IMR-90 (cell line): ENCODE measurements at regions not wholly inside any gene's neighbourhood (a gene's known extent, or its start where the extent isn't known, plus 50 kb on each side); places are given as distances from the start of the nearest gene placed in this dataset.

Source experiments
- ATAC-seq: fragments of 200-7000 bp; cut with Tn5 transposase; 2 replicates; pipeline ENCODE4 v1.9.1; 2020; ENCODE audit warnings: low read depth, mild to moderate bottlenecking, moderate library complexity
- BruUV-seq: library from RNA; stranded (reverse); fragments of 400-500 nt; replicated peaks from 2 replicates; lab custom pipeline; 2021; lab: Mats Ljungman, UMichigan
- CTCF ChIA-PET: fragments of 300-600 bp; formaldehyde crosslinking; extraction: SDS; loops from one replicate; lab custom pipeline; 2021; ENCODE audit warnings: antibody characterized with exemption; lab: Yijun Ruan, JAX
- POLR2A ChIA-PET: fragments of 300-600 bp; sonication (Branson Sonifier 250); formaldehyde crosslinking; loops from one replicate; lab custom pipeline; 2022; ENCODE audit warnings: antibody characterized with exemption; ENCODE audit not compliant: unreplicated experiment; lab: Charles Lee
- DNase-seq: peaks from one replicate; pipeline ENCODE4 v3.0.0; 2013
- H2AFZ ChIP-seq: replicated peaks from 2 replicates; pipeline ENCODE3; 2013; ENCODE audit warnings: low read length, mild to moderate bottlenecking; ENCODE audit not compliant: poor library complexity
- H2AK5ac ChIP-seq: 2 replicates; pipeline ENCODE4 v1.6.1; 2013; ENCODE audit warnings: low read depth, low read length, inconsistent platforms
- H2AK9ac ChIP-seq: replicated peaks from 2 replicates; pipeline ENCODE3; 2013; ENCODE audit warnings: mild to moderate bottlenecking, low read depth, low read length, moderate library complexity; ENCODE audit not compliant: poor library complexity
- H2BK120ac ChIP-seq: 2 replicates; pipeline ENCODE4 v1.6.1; 2013; ENCODE audit warnings: low read depth, low read length, inconsistent platforms
- H2BK15ac ChIP-seq: 3 replicates; pipeline ENCODE4 v1.6.1; 2013; ENCODE audit warnings: low read depth, low read length, inconsistent platforms
- H2BK20ac ChIP-seq: 2 replicates; pipeline ENCODE4 v1.6.1; 2013; ENCODE audit warnings: low read depth, mild to moderate bottlenecking, inconsistent platforms, low read length, moderate library complexity
- H2BK5ac ChIP-seq: 2 replicates; pipeline ENCODE4 v1.6.1; 2013; ENCODE audit warnings: mild to moderate bottlenecking, low read depth, low read length, inconsistent platforms; ENCODE audit not compliant: poor library complexity, severe bottlenecking
- H3K14ac ChIP-seq: replicated peaks from 2 replicates; pipeline ENCODE4 v1.6.1; 2013; ENCODE audit warnings: low read depth, low read length, inconsistent platforms
- H3K18ac ChIP-seq: 2 replicates; pipeline ENCODE4 v1.6.1; 2013; ENCODE audit warnings: low read depth, low read length, control low read depth
- H3K23ac ChIP-seq: 2 replicates; pipeline ENCODE4 v1.6.1; 2013; ENCODE audit warnings: low read depth, low read length, inconsistent platforms
- H3K27ac ChIP-seq: 2 replicates; pipeline ENCODE4 v1.5.1; 2013; ENCODE audit warnings: mild to moderate bottlenecking, control low read depth, low read length; ENCODE audit not compliant: insufficient read depth
- H3K27me3 ChIP-seq: 2 replicates; pipeline ENCODE4 v1.6.1; 2013; ENCODE audit warnings: low read length; ENCODE audit not compliant: control insufficient read depth, insufficient read depth
- H3K36me3 ChIP-seq: 2 replicates; pipeline ENCODE4 v1.6.1; 2013; ENCODE audit warnings: low read length, mixed read lengths; ENCODE audit not compliant: control insufficient read depth, insufficient read depth
- H3K4ac ChIP-seq: 2 replicates; pipeline ENCODE4 v1.6.1; 2013; ENCODE audit warnings: low read depth, low read length, inconsistent platforms
- H3K4me1 ChIP-seq: 2 replicates; pipeline ENCODE4 v1.6.1; 2013; ENCODE audit warnings: low read length, mixed read lengths; ENCODE audit not compliant: control insufficient read depth, insufficient read depth
- H3K4me2 ChIP-seq: 2 replicates; pipeline ENCODE4 v1.6.1; 2013; ENCODE audit warnings: low read depth, mild to moderate bottlenecking, control low read depth, low read length, moderate library complexity
- H3K4me3 ChIP-seq: 2 replicates; pipeline ENCODE4 v1.5.1; 2013; ENCODE audit warnings: low read depth, mild to moderate bottlenecking, control low read depth, low read length, moderate library complexity; ENCODE audit not compliant: insufficient read depth
- H3K56ac ChIP-seq: 2 replicates; pipeline ENCODE4 v1.6.1; 2013; ENCODE audit warnings: low read length, inconsistent platforms; ENCODE audit not compliant: insufficient read depth; ENCODE audit errors: extremely low read depth
- H3K79me1 ChIP-seq, 2 experiments: 2 replicates each; pipeline ENCODE4 v1.6.1; 2013; ENCODE audit warnings: low read length in 2 of 2, inconsistent platforms in 1 of 2, low read depth in 1 of 2
- H3K9ac ChIP-seq: 2 replicates; pipeline ENCODE4 v1.6.1; 2013; ENCODE audit warnings: low read depth, low read length, control low read depth
- H3K9me1 ChIP-seq: 2 replicates; pipeline ENCODE4 v1.6.1; 2013; ENCODE audit warnings: low read length, inconsistent platforms; ENCODE audit not compliant: insufficient read depth
- H3K9me3 ChIP-seq: 2 replicates; pipeline ENCODE4 v1.6.1; 2013; ENCODE audit warnings: low read length; ENCODE audit not compliant: control insufficient read depth, insufficient read depth
- H4K20me1 ChIP-seq: 2 replicates; pipeline ENCODE4 v1.6.1; 2013; ENCODE audit warnings: low read length, inconsistent platforms; ENCODE audit not compliant: insufficient read depth
- H4K5ac ChIP-seq: 2 replicates; pipeline ENCODE4 v1.6.1; 2013; ENCODE audit warnings: mild to moderate bottlenecking, low read depth, low read length, control low read depth
- H4K8ac ChIP-seq, 2 experiments: 2 replicates each; pipeline ENCODE4 v1.6.1; 2013; ENCODE audit warnings: low read depth in 2 of 2, low read length in 2 of 2, control low read depth in 1 of 2, inconsistent platforms in 1 of 2
- H4K91ac ChIP-seq: 2 replicates; pipeline ENCODE4 v1.6.1; 2013; ENCODE audit warnings: low read depth, low read length, inconsistent platforms; ENCODE audit not compliant: insufficient read depth
- BHLHE40 ChIP-seq: fragments of 150-350 bp; IDR thresholded peaks from 2 replicates; pipeline ENCODE4 v1.6.1; 2016; ENCODE audit warnings: mild to moderate bottlenecking, low read depth, low read length
- CEBPB ChIP-seq: IDR thresholded peaks from 2 replicates; pipeline ENCODE4 v1.6.1; 2012; ENCODE audit warnings: low read depth, low read length, improper control_type of control experiment
- CHD1 ChIP-seq: IDR thresholded peaks from 2 replicates; pipeline ENCODE4 v1.6.1; 2012; ENCODE audit warnings: low read depth, low read length, improper control_type of control experiment
- FOS ChIP-seq: fragments of 150-350 bp; IDR thresholded peaks from 2 replicates; pipeline ENCODE4 v1.6.1; 2016; ENCODE audit warnings: low read depth, low read length
- MAFK ChIP-seq: IDR thresholded peaks from 2 replicates; pipeline ENCODE4 v1.6.1; 2012; ENCODE audit warnings: low read depth, low read length, improper control_type of control experiment
- MAZ ChIP-seq: IDR thresholded peaks from 2 replicates; pipeline ENCODE4 v1.6.1; 2012; ENCODE audit warnings: low read depth, mild to moderate bottlenecking, low read length, improper control_type of control experiment, moderate library complexity, borderline replicate concordance
- MXI1 ChIP-seq: IDR thresholded peaks from 2 replicates; pipeline ENCODE4 v1.6.1; 2012; ENCODE audit warnings: low read depth, mild to moderate bottlenecking, low read length, moderate library complexity, borderline replicate concordance
- POLR2A ChIP-seq: IDR thresholded peaks from 2 replicates; pipeline ENCODE4 v1.6.1; 2012; ENCODE audit warnings: mild to moderate bottlenecking, low read depth, low read length
- RAD21 ChIP-seq: IDR thresholded peaks from 2 replicates; pipeline ENCODE4 v1.6.1; 2012; ENCODE audit warnings: low read length, improper control_type of control experiment
- RCOR1 ChIP-seq: IDR thresholded peaks from 2 replicates; pipeline ENCODE4 v1.6.1; 2012; ENCODE audit warnings: mild to moderate bottlenecking, low read length, improper control_type of control experiment; ENCODE audit not compliant: insufficient replicate concordance
- RFX5 ChIP-seq: IDR thresholded peaks from 2 replicates; pipeline ENCODE4 v1.8.0; 2012; ENCODE audit warnings: low read depth, mild to moderate bottlenecking, low read length, moderate library complexity
- SMC3 ChIP-seq: fragments of 150-350 bp; IDR thresholded peaks from 2 replicates; pipeline ENCODE4 v1.6.1; 2016; ENCODE audit warnings: low read depth, mild to moderate bottlenecking, antibody characterized with exemption, low read length, moderate library complexity
- WGBS, 2 experiments: methylation state at CpG; one replicate each; pipeline versions ENCODE4 v1.1.5 to v1.1.7; 2013; ENCODE audit warnings: missing lambda C conversion rate in 2 of 2; ENCODE audit not compliant: insufficient read length in 1 of 2; ENCODE audit errors: extremely low coverage in 2 of 2; 5-methylcytosine and 5-hydroxymethylcytosine counted together
- dilution Hi-C: fragments of 300-500 bp; cut with HindIII; formaldehyde crosslinking; loops from one replicate; pipeline ENCODE4 v1.14.3; 2018; ENCODE audit warnings: low sequenced_read_pairs; ENCODE audit not compliant: unreplicated experiment
- in situ Hi-C: fragments of 300-500 bp; cut with MboI; formaldehyde crosslinking; loops from 3 replicates; pipeline ENCODE4 v1.14.3; 2019; ENCODE audit warnings: low sequenced_read_pairs, inconsistent platforms, mixed read lengths
- intact Hi-C: fragments of 100-400 bp; cut with micrococcal nuclease; formaldehyde crosslinking; loops from 2 replicates; pipeline ENCODE4 v1.10.0; 2022
- TF ChIP-seq, protein P1 (sequence below): fragments of 150-350 bp; IDR thresholded peaks from 2 replicates; pipeline ENCODE4 v1.6.1; 2016; ENCODE audit warnings: low read depth, mild to moderate bottlenecking, low read length, moderate library complexity, borderline replicate concordance
- TF ChIP-seq, protein P2 (sequence below): fragments of 150-350 bp; IDR thresholded peaks from 2 replicates; pipeline ENCODE4 v1.6.1; 2017; ENCODE audit warnings: mild to moderate bottlenecking, antibody characterized with exemption, low read length, low read depth
- TF ChIP-seq, protein P3 (sequence below): conservative IDR thresholded peaks from 2 replicates; pipeline ENCODE4 v1.5.1; 2012; ENCODE audit warnings: mild to moderate bottlenecking, low read depth, low read length, improper control_type of control experiment

DNA sequence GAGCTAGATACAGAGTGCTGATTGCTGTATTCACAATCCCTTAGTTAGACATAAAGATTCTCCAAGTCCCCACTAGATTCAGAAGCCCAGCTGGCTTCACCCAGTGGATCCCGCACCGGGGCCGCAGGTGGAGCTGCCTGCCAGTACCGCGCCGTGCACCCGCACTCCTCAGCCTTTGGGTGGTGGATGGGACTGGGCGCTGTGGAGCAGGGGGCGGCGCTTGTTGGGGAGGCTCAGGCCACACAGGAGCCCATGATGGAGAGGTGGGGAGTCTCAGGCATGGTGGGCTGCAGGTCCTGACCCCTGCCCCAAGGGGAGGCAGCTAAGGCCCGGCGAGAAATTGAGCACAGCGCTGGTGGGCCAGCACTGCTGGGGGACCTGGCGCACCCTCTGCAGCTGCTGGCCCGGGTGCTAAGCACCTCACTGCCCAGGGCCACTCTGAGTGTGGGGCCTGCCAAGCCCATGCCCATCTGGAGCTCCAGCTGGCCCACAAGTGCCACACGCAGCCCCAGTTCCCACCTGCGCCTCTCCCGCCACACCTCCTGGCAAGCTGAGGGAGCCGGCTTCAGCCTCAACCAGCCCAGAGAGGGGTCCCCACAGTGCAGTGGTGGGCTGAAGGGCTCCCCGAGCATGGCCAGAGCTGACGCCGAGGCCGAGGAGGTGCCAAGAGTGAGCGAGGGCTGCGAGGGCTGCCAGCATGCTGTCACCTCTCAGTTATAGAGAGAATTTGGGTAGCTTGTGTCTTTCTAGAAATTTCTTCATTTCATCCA, 417.6 kb downstream of the METTL15 start:
- H2BK15ac ChIP-seq = no peak overlapping the region
- peaks cover 5% of the 10 kb centered on the region; the same call in 1 of the 2 replicates for H3K4me1 ChIP-seq
- H4K5ac ChIP-seq = no peak overlapping the region
- H2BK5ac ChIP-seq = no peak overlapping the region
- no peak overlapping the region for H2AK9ac ChIP-seq
- in situ Hi-C loops = loop anchor here (25.0 kb wide), 1 partner anchor 814 kb away; the partner anchor contains the start of gene BDNF
- no peak overlapping the region for H3K27ac ChIP-seq
- H3K9me3 ChIP-seq = peaks cover 17% of the 10 kb centered on the region
- H3K23ac ChIP-seq = no peak overlapping the region
- H3K79me1 ChIP-seq = no peaks in the 10 kb centered on the region
- H3K56ac ChIP-seq = no peak overlapping the region
- no peaks in the 10 kb centered on the region for H3K36me3 ChIP-seq
- no peaks in the 10 kb centered on the region for H4K20me1 ChIP-seq
- H4K8ac ChIP-seq = no peak overlapping the region
- H2AFZ ChIP-seq = no peak overlapping the region
- H3K14ac ChIP-seq = no peak overlapping the region
- no TSS peak for BruUV-seq
- CTCF ChIA-PET = interaction anchor here (0.6 kb wide), 1 partner anchor 184 kb away, joined by 4 read pairs; no protein-coding TSS in a partner anchor
- no peak overlapping the region for H3K9ac ChIP-seq
- ATAC-seq (no peak), DNase-seq (no peak)
- no peak overlapping the region for H3K4ac ChIP-seq
- H3K4me2 ChIP-seq = no peak overlapping the region
- no peak overlapping the region for H4K91ac ChIP-seq
- no peak overlapping the region for H3K18ac ChIP-seq
- no peak overlapping the region for H2BK20ac ChIP-seq
- H3K4me3 ChIP-seq = no peak overlapping the region
- POLR2A ChIA-PET = no interaction called here
- H3K27me3 ChIP-seq = no peaks in the 10 kb centered on the region
- intact Hi-C loops = loop anchor here (5.0 to 10.0 kb wide), 3 partner anchors 419 to 804 kb away; partner anchors contain the start of genes KIF18A and METTL15
- H2AK5ac ChIP-seq = no peak overlapping the region
- H3K9me1 ChIP-seq = no peaks in the 10 kb centered on the region
- dilution Hi-C loops = no loop called here
- WGBS, 2 experiments = 89% methylated on average over 10 of the region's 25 CpGs; no CpG with 5 or more reads in 1 of the 2 experiments
- no peak overlapping the region for H2BK120ac ChIP-seq
- TF ChIP-seq, protein P1, sequence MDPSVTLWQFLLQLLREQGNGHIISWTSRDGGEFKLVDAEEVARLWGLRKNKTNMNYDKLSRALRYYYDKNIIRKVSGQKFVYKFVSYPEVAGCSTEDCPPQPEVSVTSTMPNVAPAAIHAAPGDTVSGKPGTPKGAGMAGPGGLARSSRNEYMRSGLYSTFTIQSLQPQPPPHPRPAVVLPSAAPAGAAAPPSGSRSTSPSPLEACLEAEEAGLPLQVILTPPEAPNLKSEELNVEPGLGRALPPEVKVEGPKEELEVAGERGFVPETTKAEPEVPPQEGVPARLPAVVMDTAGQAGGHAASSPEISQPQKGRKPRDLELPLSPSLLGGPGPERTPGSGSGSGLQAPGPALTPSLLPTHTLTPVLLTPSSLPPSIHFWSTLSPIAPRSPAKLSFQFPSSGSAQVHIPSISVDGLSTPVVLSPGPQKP = no peak
- TF ChIP-seq CHD1 = no peak
- no peak for TF ChIP-seq MAFK
- no peak for TF ChIP-seq CEBPB
- no peak for TF ChIP-seq RCOR1
- no peak for TF ChIP-seq MXI1
- TF ChIP-seq, protein P2, sequence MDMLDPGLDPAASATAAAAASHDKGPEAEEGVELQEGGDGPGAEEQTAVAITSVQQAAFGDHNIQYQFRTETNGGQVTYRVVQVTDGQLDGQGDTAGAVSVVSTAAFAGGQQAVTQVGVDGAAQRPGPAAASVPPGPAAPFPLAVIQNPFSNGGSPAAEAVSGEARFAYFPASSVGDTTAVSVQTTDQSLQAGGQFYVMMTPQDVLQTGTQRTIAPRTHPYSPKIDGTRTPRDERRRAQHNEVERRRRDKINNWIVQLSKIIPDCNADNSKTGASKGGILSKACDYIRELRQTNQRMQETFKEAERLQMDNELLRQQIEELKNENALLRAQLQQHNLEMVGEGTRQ = no peak
- no peak for TF ChIP-seq MAZ
- TF ChIP-seq POLR2A = no peak
- TF ChIP-seq RAD21 = no peak
- TF ChIP-seq FOS = no peak
- TF ChIP-seq, protein P3, sequence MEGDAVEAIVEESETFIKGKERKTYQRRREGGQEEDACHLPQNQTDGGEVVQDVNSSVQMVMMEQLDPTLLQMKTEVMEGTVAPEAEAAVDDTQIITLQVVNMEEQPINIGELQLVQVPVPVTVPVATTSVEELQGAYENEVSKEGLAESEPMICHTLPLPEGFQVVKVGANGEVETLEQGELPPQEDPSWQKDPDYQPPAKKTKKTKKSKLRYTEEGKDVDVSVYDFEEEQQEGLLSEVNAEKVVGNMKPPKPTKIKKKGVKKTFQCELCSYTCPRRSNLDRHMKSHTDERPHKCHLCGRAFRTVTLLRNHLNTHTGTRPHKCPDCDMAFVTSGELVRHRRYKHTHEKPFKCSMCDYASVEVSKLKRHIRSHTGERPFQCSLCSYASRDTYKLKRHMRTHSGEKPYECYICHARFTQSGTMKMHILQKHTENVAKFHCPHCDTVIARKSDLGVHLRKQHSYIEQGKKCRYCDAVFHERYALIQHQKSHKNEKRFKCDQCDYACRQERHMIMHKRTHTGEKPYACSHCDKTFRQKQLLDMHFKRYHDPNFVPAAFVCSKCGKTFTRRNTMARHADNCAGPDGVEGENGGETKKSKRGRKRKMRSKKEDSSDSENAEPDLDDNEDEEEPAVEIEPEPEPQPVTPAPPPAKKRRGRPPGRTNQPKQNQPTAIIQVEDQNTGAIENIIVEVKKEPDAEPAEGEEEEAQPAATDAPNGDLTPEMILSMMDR = no peak
- TF ChIP-seq RFX5 = no peak
- TF ChIP-seq SMC3 = no peak
- no peak for TF ChIP-seq BHLHE40
